HG03175 (cell line): ENCODE measurements at regions not wholly inside any gene's neighbourhood (a gene's known extent, or its start where the extent isn't known, plus 50 kb on each side); places are given as distances from the start of the nearest gene placed in this dataset.
"Not testable (repeated sequence)": the region's sequence is repeated elsewhere in the genome, so short reads cannot be mapped to it uniquely, and the experiment has no call there.

Experiments used
- ATAC-seq: cut with Tn5 transposase; IDR thresholded peaks from one replicate; pipeline ENCODE4 v1.9.1; 2021; ENCODE audit warnings: mild to moderate bottlenecking, moderate library complexity; ENCODE audit not compliant: unreplicated experiment

GRCh38 chr16:29087673-29088072 lies 102.8 kb downstream of the LAT start:
- not testable (repeated sequence) for ATAC-seq

GRCh38 chr16:29081829-29082639 lies 97.2 kb downstream of the LAT start:
- not testable (repeated sequence) for ATAC-seq

GRCh38 chr16:29074554-29075402 lies 89.9 kb downstream of the LAT start:
- peak; percentile 89 for ATAC-seq

GRCh38 chr16:29062235-29062634 lies 77.4 kb downstream of the LAT start:
- ATAC-seq = not testable (repeated sequence)

GRCh38 chr16:29061467-29061921 lies 76.6 kb downstream of the LAT start:
- ATAC-seq = not testable (repeated sequence)

- not testable (repeated sequence) for ATAC-seq
Observed at GRCh38 chr16:29060022-29060810, 75.4 kb downstream of the LAT start.

GRCh38 chr16:29059575-29059974 lies 74.7 kb downstream of the LAT start:
- not testable (repeated sequence) for ATAC-seq
